HG03103 (cell line): ENCODE measurements at regions not wholly inside any gene's neighbourhood (a gene's known extent, or its start where the extent isn't known, plus 50 kb on each side); places are given as distances from the start of the nearest gene placed in this dataset.
"Not testable (repeated sequence)": the region's sequence is repeated elsewhere in the genome, so short reads cannot be mapped to it uniquely, and the experiment has no call there.

ENCODE experiments used
- ATAC-seq: cut with Tn5 transposase; IDR thresholded peaks from one replicate; pipeline ENCODE4 v1.9.1; 2021; ENCODE audit warnings: low read depth; ENCODE audit not compliant: unreplicated experiment

- ATAC-seq = not testable (repeated sequence)
These were observed 158.6 kb downstream of the ALDH8A1 start for GRCh38 chr6:134791243-134791843.

GRCh38 chr6:134787261-134787877, 162.5 kb downstream of the ALDH8A1 start:
- no peak for ATAC-seq

DNA sequence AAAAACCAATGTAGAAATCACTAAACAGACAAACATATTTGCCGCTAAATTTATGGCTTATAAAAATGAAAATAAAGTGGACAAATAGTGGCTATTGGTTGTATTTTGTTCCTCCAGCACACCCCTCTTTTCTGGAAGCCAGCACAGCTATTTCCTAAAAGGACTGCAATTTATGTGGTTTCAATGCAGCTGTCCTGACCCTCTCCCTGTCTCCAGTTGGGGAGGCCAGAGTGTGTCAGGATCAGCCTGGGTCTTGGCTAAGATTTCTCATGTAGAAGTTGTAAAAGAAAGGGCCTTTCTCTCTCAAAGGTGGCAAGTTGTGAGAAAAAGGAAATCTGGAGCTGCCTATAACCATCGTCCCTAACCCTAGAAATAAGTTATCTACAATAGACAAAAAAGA, 165.6 kb downstream of the ALDH8A1 start:
- no peak for ATAC-seq

DNA sequence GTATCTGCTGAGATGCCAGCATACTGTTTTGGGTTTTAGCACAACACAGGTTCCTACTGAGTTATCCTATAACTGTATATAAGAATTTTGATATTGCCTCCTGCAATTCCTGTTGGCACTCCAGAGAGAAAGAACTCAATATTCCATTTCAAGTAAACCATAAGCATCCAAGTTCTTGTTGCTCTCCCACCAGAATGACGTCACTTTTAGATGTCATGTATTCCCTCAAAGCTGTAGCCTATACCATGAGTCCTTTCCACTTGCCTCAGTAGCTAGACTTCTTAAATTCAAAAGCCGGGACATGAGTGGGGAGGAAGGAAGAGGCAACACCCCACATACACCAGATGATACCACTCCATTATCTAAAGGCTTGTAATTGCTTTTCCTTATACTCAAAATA, 171.5 kb downstream of the ALDH8A1 start:
- no peak for ATAC-seq

DNA sequence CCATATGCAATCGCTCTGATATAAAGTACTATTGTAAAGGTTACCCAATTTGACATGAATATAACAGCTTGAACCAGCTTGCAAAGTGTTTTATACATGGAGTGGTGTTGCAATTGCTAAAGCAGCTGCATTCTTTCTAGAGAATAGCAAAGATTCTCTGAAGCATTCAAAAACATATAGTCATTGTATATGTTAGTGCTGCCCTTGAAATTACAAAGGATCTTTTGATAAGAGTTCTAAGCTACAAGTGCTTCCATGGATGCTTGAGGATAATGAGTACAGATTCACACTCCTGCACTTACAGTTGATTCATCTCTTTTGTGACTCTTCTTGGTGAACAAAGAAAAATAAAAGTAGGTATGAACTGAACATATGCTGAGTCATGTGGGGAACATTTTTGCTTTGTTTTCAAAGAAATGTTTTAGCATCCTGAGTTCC, 175.7 kb downstream of the ALDH8A1 start:
- no peak for ATAC-seq

DNA sequence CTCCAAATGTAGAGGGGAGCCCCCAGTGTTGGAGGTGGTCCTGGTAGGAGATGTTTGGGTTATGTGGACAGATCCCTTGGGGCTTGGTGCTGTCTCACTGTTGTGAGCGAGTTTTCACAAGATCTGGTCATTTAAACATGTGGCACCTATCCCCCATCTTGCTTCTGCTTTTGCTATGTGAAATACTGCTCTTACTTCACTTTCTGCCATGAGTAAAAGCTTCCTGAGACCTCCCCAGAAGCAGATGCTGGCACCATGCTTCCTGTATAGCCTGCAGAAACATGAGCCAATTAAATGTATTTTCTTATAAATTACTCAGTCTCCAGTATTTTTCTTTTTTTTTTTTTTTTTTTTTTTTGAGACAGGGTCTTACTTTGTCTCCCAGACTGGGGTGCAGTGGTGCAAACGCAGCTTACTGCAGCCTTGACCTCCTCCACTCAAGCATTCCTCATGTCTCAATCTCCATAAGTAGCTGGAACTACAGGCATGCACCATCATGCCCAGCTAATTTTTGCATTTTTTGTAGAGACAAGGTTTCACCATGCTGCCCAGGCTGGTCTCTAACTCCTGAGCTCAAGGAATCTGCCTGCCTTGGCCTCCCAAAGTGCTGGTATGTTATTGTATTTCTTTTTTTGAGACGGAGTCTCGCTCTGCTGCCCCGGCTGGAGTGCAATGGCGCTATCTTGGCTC, 177.1 kb downstream of the ALDH8A1 start:
- no peak for ATAC-seq

GRCh38 chr6:134768931-134769330, 181.0 kb downstream of the ALDH8A1 start:
- no peak for ATAC-seq

DNA sequence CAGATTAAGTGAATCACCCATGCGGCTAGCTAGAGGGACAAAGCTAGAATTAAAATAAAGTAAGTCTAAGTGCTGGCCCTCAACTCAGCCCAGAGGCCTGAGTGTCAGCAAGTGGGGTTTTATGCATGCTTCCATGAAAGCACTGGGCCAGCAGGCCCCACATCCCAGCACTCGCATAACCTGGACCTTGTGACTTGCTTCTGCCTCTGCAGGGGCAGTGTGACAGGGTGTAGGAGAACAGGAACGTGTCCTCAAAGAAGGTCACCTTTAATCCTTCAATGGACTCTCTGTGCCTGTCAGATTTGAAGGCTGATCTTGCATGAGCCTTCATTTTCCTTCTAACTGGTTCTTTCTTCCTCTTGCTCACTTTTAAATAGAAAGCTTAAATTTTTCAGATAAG, 183.4 kb downstream of the ALDH8A1 start:
- no peak for ATAC-seq

GRCh38 chr6:134764741-134765140, 185.2 kb downstream of the ALDH8A1 start:
- no peak for ATAC-seq

DNA sequence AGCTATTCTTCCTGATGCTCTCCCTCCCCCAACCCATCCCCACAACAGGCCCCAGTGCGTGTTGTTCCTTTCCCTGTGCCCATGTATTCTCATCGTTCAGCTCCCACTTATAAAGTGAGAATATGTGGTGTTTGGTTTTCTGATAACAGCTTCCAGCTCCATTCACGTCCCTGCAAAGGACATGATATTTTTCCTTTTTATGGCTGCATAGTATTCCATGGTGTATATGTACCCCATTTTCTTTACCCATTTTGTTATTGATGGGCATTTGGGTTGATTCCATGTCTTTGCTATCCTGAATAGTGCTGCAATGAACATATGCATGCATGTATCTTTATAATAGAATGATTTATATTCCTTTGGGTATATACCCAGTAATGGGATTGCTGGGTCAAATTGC, 186.3 kb downstream of the ALDH8A1 start:
- ATAC-seq = not testable (repeated sequence)

DNA sequence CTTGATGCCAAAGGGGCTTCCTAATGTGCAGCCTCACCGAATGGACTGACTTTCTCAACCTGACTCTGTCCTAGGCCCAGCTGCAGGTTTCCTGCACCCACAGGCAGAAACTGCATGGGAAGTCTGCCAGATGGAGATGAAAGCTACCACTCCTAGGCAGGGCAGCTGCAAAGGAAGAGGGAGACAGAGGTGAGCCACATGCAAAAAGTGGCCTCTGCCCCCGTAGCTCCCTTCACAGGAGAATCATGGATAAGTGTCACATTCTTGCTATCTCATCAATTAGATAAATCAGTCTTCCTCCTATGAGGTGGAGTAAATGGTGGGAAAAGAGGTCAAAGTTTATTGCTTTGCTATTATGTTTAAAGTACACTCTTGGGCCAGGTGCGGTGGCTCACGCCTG, 191.3 kb downstream of the ALDH8A1 start:
- no peak for ATAC-seq

GRCh38 chr6:134757911-134758361, 192.0 kb downstream of the ALDH8A1 start:
- ATAC-seq = no peak

DNA sequence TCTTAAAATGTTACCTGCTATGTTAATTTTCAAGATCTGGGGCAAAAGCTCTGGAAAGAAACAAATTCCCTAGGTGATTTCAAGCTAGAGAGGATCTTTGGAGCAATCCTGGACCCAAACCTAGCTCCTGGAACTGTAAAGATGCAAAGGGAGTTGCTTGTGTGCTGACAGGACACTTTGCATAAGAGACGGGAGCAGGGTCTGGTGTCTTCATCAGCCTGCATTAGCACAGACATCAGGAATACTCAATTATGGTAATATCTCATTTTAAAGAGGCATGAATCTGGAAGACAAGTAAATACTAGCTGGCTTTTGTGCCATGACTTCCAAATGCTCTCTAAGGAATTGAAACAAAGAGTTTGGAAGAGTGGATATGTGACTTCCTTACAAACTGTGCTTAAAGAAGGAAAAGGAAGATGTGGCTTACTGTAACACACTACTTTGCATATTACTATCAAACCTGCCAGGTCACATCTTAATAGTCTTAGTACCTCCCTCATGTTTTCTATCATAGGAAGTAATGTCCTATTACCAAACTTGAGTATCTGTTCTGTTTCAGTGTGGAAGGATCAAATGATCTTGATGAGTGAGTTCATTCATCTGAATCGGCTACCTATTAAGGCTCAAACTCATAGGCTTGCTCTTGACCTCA, 193.4 kb downstream of the ALDH8A1 start:
- ATAC-seq = no peak

- ATAC-seq = no peak
These were observed 195.7 kb downstream of the ALDH8A1 start for GRCh38 chr6:134754013-134754690.

- ATAC-seq = no peak
These were observed 196.9 kb downstream of the ALDH8A1 start for GRCh38 chr6:134753001-134753400.

DNA sequence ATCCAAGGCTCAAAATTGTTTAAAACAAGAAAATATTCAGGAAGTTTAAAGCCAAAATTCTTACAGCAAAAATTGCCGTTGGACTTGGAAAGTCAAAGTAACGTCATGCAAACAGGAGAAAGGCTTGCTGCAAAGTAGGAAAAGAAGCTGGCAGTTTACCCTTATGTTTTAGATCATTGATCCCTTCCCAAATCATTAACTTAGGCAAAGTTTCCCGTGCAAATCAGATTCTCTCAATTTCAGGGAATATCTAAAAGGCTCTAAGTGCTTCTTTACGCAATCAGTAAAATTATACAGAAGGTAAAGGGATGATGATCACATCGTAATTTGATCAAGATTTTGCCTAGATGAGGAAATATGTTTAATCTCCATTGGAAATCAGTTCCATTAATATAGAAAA, 197.5 kb downstream of the ALDH8A1 start:
- no peak for ATAC-seq

DNA sequence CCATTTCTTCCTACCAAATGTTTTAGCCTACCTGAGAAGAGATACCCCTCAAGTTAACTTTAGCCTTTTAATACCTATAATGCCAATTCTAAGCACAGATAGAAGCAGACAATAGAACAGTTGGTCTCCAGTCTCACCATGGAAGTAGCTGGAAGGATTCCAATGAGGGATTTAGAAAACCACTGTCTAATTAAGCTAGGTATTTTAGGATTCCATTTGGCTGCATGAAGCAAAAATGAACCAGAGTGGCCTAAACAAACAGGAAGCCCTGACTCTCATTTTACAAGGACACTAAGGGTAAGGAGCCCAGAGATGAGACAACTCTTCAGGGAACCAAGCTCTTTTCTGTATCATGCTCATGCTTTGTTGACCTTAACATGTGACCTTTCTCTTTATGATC, 199.2 kb downstream of the ALDH8A1 start:
- ATAC-seq = no peak

- ATAC-seq = no peak
These were observed 201.4 kb downstream of the ALDH8A1 start for GRCh38 chr6:134748484-134748883.

GRCh38 chr6:134747197-134747596, 202.7 kb downstream of the ALDH8A1 start:
- ATAC-seq = not testable (repeated sequence)

DNA sequence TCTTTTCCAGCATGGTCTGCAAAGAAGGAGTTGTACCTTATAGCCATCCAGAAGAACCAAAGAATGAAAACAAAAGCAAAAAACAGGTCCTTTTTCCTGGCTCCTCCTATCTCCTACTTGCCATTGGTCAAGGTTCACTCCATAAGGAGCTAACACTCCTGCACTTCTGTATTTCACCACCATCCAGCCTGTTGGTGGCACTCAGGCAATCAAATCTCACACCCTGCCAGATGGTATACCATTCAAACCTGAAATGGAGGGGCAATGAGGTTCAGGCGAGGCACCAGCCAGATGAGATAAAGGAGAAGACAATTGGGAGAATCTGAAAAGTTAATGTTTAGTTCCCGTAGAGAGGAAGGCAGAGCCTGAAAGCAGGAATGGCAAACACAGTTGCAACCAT, 203.8 kb downstream of the ALDH8A1 start:
- ATAC-seq = no peak

DNA sequence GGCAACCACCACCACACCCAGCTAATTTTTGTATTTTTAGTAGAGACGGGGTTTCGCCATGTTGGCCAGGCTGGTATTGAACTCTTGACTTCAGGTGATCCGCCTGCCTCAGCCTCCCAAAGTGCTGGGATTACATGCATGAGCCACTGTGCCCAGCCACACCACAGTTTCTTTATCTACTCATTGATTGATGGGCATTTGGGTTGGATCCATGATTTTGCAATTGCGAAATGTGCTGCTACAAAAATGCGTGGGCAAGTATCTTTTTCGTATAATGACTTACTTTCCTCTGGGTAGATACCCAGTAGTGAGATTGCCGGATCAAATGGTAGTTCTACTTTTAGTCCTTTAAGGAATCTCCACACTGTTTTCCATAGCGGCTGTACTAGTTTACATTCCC, 204.7 kb downstream of the ALDH8A1 start:
- ATAC-seq = not testable (repeated sequence)
